K562 (cell line): ENCODE measurements at regions not wholly inside any gene's neighbourhood (a gene's known extent, or its start where the extent isn't known, plus 50 kb on each side); places are given as distances from the start of the nearest gene placed in this dataset.

ENCODE experiments used
- ATAC-seq: fragments of 200-7000 bp; cut with Tn5 transposase; 3 replicates; pipeline ENCODE4 v1.9.1; 2020; ENCODE audit warnings: moderate library complexity
- BruUV-seq: library from RNA; stranded (reverse); fragments of 400-500 nt; replicated peaks from 2 replicates; lab custom pipeline; 2021; lab: Mats Ljungman, UMichigan
- CTCF ChIA-PET: fragments of 300-600 bp; formaldehyde crosslinking; extraction: SDS; loops from one replicate; lab custom pipeline; 2021; ENCODE audit warnings: low intra/inter-chr PET ratio; lab: Yijun Ruan, JAX
- POLR2A ChIA-PET: fragments of 300-600, 350-650 bp; sonication (Branson Sonifier 250); formaldehyde crosslinking; extraction: SDS; loops from one replicate; lab custom pipeline; 2021; ENCODE audit warnings: antibody characterized with exemption, inconsistent platforms; lab: Yijun Ruan, JAX
- DNase-seq, 4 experiments: peaks; one replicate each; pipeline versions ENCODE4 v3.0.0 to v3.0.0-alpha.2; 2011 to 2018; ENCODE audit warnings: low spot score in 3 of 4, mixed read lengths in 3 of 4; ENCODE audit errors: extremely low read depth in 1 of 4
- FAIRE-seq: peaks from 2 replicates; lab custom pipeline; 2011; peaks lifted over from hg19 to GRCh38; lab: Jason Lieb, UNC
- H2AFZ ChIP-seq: 2 replicates; pipeline ENCODE4 v1.6.0; 2011; ENCODE audit warnings: low read depth, low read length, control low read depth, inconsistent platforms
- H3K27ac ChIP-seq: fragments of 200-600 bp; 3 replicates; pipeline ENCODE4 v1.8.0; 2011; ENCODE audit warnings: low read depth, mild to moderate bottlenecking, control low read depth, inconsistent platforms, low read length, moderate library complexity, mixed read lengths; ENCODE audit errors: extremely low read depth
- H3K27me3 ChIP-seq, 2 experiments: fragments of 300-600 bp in 1 of 2; 2 replicates in 1 of 2; 3 replicates in 1 of 2; pipeline versions ENCODE4 v1.6.0 to v1.8.0; 2011; ENCODE audit warnings: inconsistent platforms in 2 of 2, low read length in 2 of 2, mild to moderate bottlenecking in 1 of 2, mixed read lengths in 1 of 2, moderate library complexity in 1 of 2; ENCODE audit not compliant: control insufficient read depth in 2 of 2, insufficient read depth in 2 of 2
- H3K36me3 ChIP-seq: fragments of 300-600 bp; 3 replicates; pipeline ENCODE4 v1.8.0; 2011; ENCODE audit warnings: mild to moderate bottlenecking, low read length, inconsistent platforms; ENCODE audit not compliant: control insufficient read depth, insufficient read depth
- H3K4me1 ChIP-seq, 2 experiments: fragments of 200-600 bp in 1 of 2; replicated peaks in 1 of 2; 2 replicates in 1 of 2; 3 replicates in 1 of 2; pipeline versions ENCODE4 v1.5.1 to v1.8.0; 2011; ENCODE audit warnings: inconsistent platforms in 2 of 2, low read length in 2 of 2, mild to moderate bottlenecking in 1 of 2, mixed read lengths in 1 of 2, moderate library complexity in 1 of 2; ENCODE audit not compliant: control insufficient read depth in 2 of 2, insufficient read depth in 2 of 2
- H3K4me2 ChIP-seq: 2 replicates; pipeline ENCODE4 v1.6.1; 2011; ENCODE audit warnings: low read length, control low read depth, inconsistent platforms, mixed read lengths; ENCODE audit not compliant: insufficient read depth
- H3K4me3 ChIP-seq: fragments of 200-600 bp; sonication (generic), shearing (Covaris generic); 2 replicates; pipeline ENCODE4 v1.5.1; 2016; ENCODE audit warnings: control low read depth, inconsistent platforms
- H3K79me2 ChIP-seq: fragments of 200-600 bp; 3 replicates; pipeline ENCODE4 v1.8.0; 2011; ENCODE audit warnings: low read length, inconsistent platforms; ENCODE audit not compliant: control insufficient read depth, insufficient read depth
- H3K9ac ChIP-seq, 2 experiments: 2 replicates each; pipeline versions ENCODE4 v1.6.0 to v1.6.1; 2011; ENCODE audit warnings: low read depth in 2 of 2, low read length in 2 of 2, control low read depth in 1 of 2, inconsistent platforms in 1 of 2, mild to moderate bottlenecking in 1 of 2, mixed read lengths in 1 of 2; ENCODE audit not compliant: insufficient read depth in 1 of 2
- H3K9me1 ChIP-seq: one replicate; pipeline ENCODE4 v1.6.0; 2011; ENCODE audit warnings: inconsistent platforms, mild to moderate bottlenecking, low read length, moderate library complexity; ENCODE audit not compliant: control insufficient read depth, insufficient read depth
- H3K9me3 ChIP-seq: replicated peaks from 2 replicates; pipeline ENCODE4 v1.5.1; 2011; ENCODE audit warnings: low read depth, low read length, inconsistent platforms; ENCODE audit not compliant: control insufficient read depth, insufficient read depth
- H4K20me1 ChIP-seq: replicated peaks from 2 replicates; pipeline ENCODE4 v1.6.1; 2011; ENCODE audit warnings: low read length, inconsistent platforms, mixed read lengths; ENCODE audit not compliant: control insufficient read depth, insufficient read depth
- BMI1 ChIP-seq: fragments of 150-350 bp; IDR thresholded peaks from 2 replicates; pipeline ENCODE4 v1.6.1; 2014; ENCODE audit warnings: low read length
- ESRRB ChIP-seq: fragments of 250-450 bp; sonication (Bioruptor Pico); IDR thresholded peaks from 2 replicates; pipeline ENCODE4 v1.5.0; 2020; ENCODE audit warnings: mild to moderate bottlenecking, moderate library complexity, borderline replicate concordance
- GTF2A2 ChIP-seq: IDR thresholded peaks from 2 replicates; pipeline ENCODE4 v1.6.1; 2016; ENCODE audit warnings: mild to moderate bottlenecking, missing genetic modification characterization, missing compliant biosample characterization
- KAT7 ChIP-seq: sonication (generic); formaldehyde crosslinking; IDR thresholded peaks from 2 replicates; pipeline ENCODE4 v1.8.0; 2022; ENCODE audit warnings: missing genetic modification reagents, mild to moderate bottlenecking, borderline replicate concordance
- MED1 ChIP-seq: sonication (generic); formaldehyde crosslinking; IDR thresholded peaks from 2 replicates; pipeline ENCODE4 v1.8.1; 2023; ENCODE audit warnings: missing genetic modification reagents, borderline replicate concordance
- MEF2D ChIP-seq: conservative IDR thresholded peaks from 2 replicates; pipeline ENCODE4 v1.6.1; 2016; ENCODE audit warnings: low read depth, missing genetic modification characterization, missing compliant biosample characterization
- NFIC ChIP-seq: fragments of 450-650 bp; IDR thresholded peaks from 2 replicates; pipeline ENCODE4 v1.6.1; 2017; ENCODE audit warnings: mild to moderate bottlenecking, inconsistent platforms
- NFYB ChIP-seq: IDR thresholded peaks from 2 replicates; pipeline ENCODE4 v1.6.1; 2011; ENCODE audit warnings: mild to moderate bottlenecking, moderate library complexity; ENCODE audit not compliant: insufficient read length; ENCODE audit errors: extremely low read depth
- PHB2 ChIP-seq: fragments of 450-650 bp; IDR thresholded peaks from 2 replicates; pipeline ENCODE4 v1.6.1; 2017; ENCODE audit warnings: low read depth
- PHTF2 ChIP-seq: fragments of 250-450 bp; sonication (Bioruptor Pico); IDR thresholded peaks from 2 replicates; pipeline ENCODE4 v1.5.0; 2021; ENCODE audit warnings: mild to moderate bottlenecking
- RFX7 ChIP-seq: fragments of 250-450 bp; sonication (Bioruptor Pico); IDR thresholded peaks from 2 replicates; pipeline ENCODE4 v1.5.1; 2021; ENCODE audit warnings: mild to moderate bottlenecking
- SIRT6 ChIP-seq: IDR thresholded peaks from one replicate; pipeline ENCODE4 v1.6.1; 2012; ENCODE audit warnings: low read depth, mild to moderate bottlenecking, control low read depth, inconsistent platforms, low read length, moderate library complexity
- SREBF2 ChIP-seq: sonication (generic); formaldehyde crosslinking; IDR thresholded peaks from 2 replicates; pipeline ENCODE4 v1.4.0; 2020; ENCODE audit warnings: mild to moderate bottlenecking, missing genetic modification reagents
- STAT5B ChIP-seq: fragments of 250-450 bp; sonication (Bioruptor Pico); IDR thresholded peaks from 2 replicates; pipeline ENCODE4 v1.8.0; 2021; ENCODE audit warnings: mild to moderate bottlenecking, inconsistent platforms
- TRIM24 ChIP-seq, 2 experiments: fragments of 450-650 bp; IDR thresholded peaks; 2 replicates each; pipeline ENCODE4 v1.6.1; 2016
- ZNF12 ChIP-seq: sonication (generic); formaldehyde crosslinking; IDR thresholded peaks from 2 replicates; pipeline ENCODE4 v1.4.0; 2020; ENCODE audit warnings: mild to moderate bottlenecking, missing genetic modification reagents
- ZNF24 ChIP-seq: fragments of 450-650 bp; IDR thresholded peaks from 2 replicates; pipeline ENCODE4 v1.6.1; 2016
- ZNF436 ChIP-seq: fragments of 250-450, 450-650 bp; sonication (Bioruptor Pico); formaldehyde crosslinking; IDR thresholded peaks from 2 replicates; pipeline ENCODE4 v1.7.0; 2020; ENCODE audit warnings: mild to moderate bottlenecking
- ZNF76 ChIP-seq: fragments of 250-450 bp; sonication (Bioruptor Pico); IDR thresholded peaks from 2 replicates; pipeline ENCODE4 v1.4.0; 2020; ENCODE audit warnings: mild to moderate bottlenecking, moderate library complexity, borderline replicate concordance
- ZNF77 ChIP-seq: fragments of 250-450 bp; sonication (Bioruptor Pico); IDR thresholded peaks from 2 replicates; pipeline ENCODE4 v1.5.0; 2020
- ZSCAN32 ChIP-seq: fragments of 450-650 bp; formaldehyde crosslinking; IDR thresholded peaks from 2 replicates; pipeline ENCODE4 v1.4.0; 2020; ENCODE audit warnings: mild to moderate bottlenecking, moderate library complexity
- WGBS: fragments of 100-300 bp; shearing (Covaris generic); methylation state at CpG from one replicate; pipeline ENCODE4 v1.1.6; 2016; ENCODE audit warnings: low coverage, mixed read lengths; ENCODE audit not compliant: insufficient coverage; ENCODE audit errors: missing lambda C conversion rate; 5-methylcytosine and 5-hydroxymethylcytosine counted together
- in situ Hi-C: fragments of 300-500 bp; cut with MboI; formaldehyde crosslinking; loops from 4 replicates; pipeline ENCODE4 v1.15.0; 2018; ENCODE audit warnings: inconsistent platforms, mixed read lengths
- intact Hi-C: fragments of 100-400 bp; cut with micrococcal nuclease; formaldehyde crosslinking; loops from 2 replicates; pipeline ENCODE4 v1.14.2; 2022
- TF ChIP-seq, protein P1 (sequence below): fragments of 250-450 bp; sonication (Bioruptor Pico); IDR thresholded peaks from 2 replicates; pipeline ENCODE4 v1.8.0; 2022; ENCODE audit warnings: inconsistent platforms, mild to moderate bottlenecking, moderate library complexity, borderline replicate concordance
- TF ChIP-seq, protein P2 (sequence below): fragments of 250-450 bp; sonication (Bioruptor Pico); IDR thresholded peaks from 2 replicates; pipeline ENCODE4 v1.8.0; 2021; ENCODE audit warnings: mild to moderate bottlenecking, moderate library complexity

DNA sequence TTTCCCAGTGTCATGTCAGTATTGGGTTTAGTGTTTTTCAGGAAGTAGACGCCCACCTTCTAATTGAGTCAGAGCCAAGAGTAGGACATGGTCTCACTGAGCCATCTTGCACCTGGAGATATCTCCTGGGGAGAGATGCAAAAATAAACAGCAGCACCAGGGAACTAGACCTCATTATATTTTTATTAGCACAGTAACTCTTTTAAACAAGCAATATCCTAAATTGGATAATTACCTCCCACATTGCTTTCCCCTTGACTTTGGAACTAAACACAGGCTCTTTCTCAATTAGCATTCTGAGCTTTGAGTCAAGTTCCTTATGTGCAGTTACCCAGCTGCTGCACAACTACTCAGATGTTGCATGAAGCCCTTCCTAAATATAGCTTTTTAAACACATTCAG, 175.4 kb downstream of the IBTK start (continued):
- no peak for TF ChIP-seq MED1 (CRISPR knock-in tag)
- TF ChIP-seq ESRRB (CRISPR knock-in tag): no peak
- no peak for TF ChIP-seq ZNF12 (CRISPR knock-in tag)
- no peak for TF ChIP-seq MEF2D
- TF ChIP-seq PHTF2 (CRISPR knock-in tag): no peak
- TF ChIP-seq BMI1: no peak
- no peak for TF ChIP-seq ZNF76
- TF ChIP-seq SREBF2 (CRISPR knock-in tag): no peak
- no peak for TF ChIP-seq SIRT6
- TF ChIP-seq NFIC: no peak
- TF ChIP-seq ZNF24: no peak
- TF ChIP-seq NFYB: no peak

DNA sequence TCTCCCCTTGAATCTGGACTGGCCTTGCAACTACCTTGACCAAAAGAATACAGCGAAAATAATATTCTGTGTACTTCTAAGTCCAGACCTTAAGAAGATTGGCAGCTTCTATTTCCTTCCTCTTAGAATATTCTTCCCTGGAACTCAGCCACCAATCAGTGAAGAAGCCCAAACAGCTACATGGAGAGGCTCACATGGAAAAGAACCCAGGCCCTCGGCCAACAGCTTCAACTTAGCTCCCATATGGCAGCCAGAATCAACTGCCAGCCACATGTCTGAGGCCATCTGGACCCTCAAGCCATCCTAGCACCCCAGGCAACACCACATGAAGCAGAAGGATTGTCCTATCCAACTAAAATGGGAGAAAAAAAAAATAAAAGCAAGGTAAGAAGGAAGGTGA, 178.8 kb downstream of the IBTK start:
- no peaks in the 10 kb centered on the region for H3K79me2 ChIP-seq
- DNase-seq (no peak), ATAC-seq (no peak), FAIRE-seq (no peak)
- H2AFZ ChIP-seq: no peak overlapping the region
- H3K4me2 ChIP-seq: no peak overlapping the region
- no peak overlapping the region for H3K9ac ChIP-seq
- no peaks in the 10 kb centered on the region for H3K4me1 ChIP-seq
- H3K9me3 ChIP-seq: no peaks in the 10 kb centered on the region
- 0% methylated on average over 2 of the region's 2 CpGs for WGBS
- no peak overlapping the region for H3K27ac ChIP-seq
- in situ Hi-C loops (no loop called here), intact Hi-C loops (no loop called here)
- no TSS peak for BruUV-seq
- ChIA-PET POLR2A (no interaction called here), CTCF (no interaction called here)
- no peaks in the 10 kb centered on the region for H3K27me3 ChIP-seq
- no peaks in the 10 kb centered on the region for H3K36me3 ChIP-seq
- H3K4me3 ChIP-seq: no peak overlapping the region
- H3K9me1 ChIP-seq: no peaks in the 10 kb centered on the region
- no peaks in the 10 kb centered on the region for H4K20me1 ChIP-seq
- TF ChIP-seq PHB2 (no peak), ZNF77 (no peak), STAT5B (CRISPR knock-in tag) (no peak), TRIM24 (IDR thresholded peaks at IDR 0.05) (no peak), ZSCAN32 (CRISPR knock-in tag) (no peak), KAT7 (CRISPR knock-in tag) (no peak), ZNF436 (CRISPR knock-in tag) (no peak), RFX7 (CRISPR knock-in tag) (no peak), GTF2A2 (tag) (no peak)
- TF ChIP-seq, protein P1, sequence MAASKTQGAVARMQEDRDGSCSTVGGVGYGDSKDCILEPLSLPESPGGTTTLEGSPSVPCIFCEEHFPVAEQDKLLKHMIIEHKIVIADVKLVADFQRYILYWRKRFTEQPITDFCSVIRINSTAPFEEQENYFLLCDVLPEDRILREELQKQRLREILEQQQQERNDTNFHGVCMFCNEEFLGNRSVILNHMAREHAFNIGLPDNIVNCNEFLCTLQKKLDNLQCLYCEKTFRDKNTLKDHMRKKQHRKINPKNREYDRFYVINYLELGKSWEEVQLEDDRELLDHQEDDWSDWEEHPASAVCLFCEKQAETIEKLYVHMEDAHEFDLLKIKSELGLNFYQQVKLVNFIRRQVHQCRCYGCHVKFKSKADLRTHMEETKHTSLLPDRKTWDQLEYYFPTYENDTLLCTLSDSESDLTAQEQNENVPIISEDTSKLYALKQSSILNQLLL (CRISPR knock-in tag): no peak
- TF ChIP-seq, protein P2, sequence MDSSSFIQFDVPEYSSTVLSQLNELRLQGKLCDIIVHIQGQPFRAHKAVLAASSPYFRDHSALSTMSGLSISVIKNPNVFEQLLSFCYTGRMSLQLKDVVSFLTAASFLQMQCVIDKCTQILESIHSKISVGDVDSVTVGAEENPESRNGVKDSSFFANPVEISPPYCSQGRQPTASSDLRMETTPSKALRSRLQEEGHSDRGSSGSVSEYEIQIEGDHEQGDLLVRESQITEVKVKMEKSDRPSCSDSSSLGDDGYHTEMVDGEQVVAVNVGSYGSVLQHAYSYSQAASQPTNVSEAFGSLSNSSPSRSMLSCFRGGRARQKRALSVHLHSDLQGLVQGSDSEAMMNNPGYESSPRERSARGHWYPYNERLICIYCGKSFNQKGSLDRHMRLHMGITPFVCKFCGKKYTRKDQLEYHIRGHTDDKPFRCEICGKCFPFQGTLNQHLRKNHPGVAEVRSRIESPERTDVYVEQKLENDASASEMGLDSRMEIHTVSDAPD (CRISPR knock-in tag): no peak
